Fibroblast of skin of left quadriceps (primary cell): ENCODE measurements at regions not wholly inside any gene's neighbourhood (a gene's known extent, or its start where the extent isn't known, plus 50 kb on each side); places are given as distances from the start of the nearest gene placed in this dataset.

Experiments used
- DNase-seq, 2 experiments: peaks; one replicate each; pipeline ENCODE4 v3.0.0-alpha.2; 2013; ENCODE audit warnings: low read depth in 2 of 2

DNA sequence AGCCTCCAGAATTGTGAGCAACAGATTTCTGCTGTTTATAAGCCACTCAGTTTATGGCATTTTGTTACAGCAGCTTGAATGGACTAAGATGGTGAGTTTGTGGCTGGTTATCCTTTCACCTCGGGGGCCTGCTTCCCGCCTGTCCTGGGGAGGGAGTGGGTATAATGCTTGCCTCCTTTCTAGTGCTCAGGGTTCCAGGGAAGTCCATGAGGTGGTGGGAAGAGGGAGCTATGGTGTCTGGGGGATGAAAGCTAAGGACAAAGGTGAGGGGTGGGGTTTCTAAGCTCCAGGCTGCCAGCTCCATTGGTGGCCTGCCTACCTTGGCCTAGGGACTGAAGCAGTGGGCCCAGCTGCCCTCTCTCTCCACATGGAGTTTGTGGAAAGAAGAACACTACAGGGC, 50.2 kb upstream of the SDK2 start:
- no peak for DNase-seq

DNA sequence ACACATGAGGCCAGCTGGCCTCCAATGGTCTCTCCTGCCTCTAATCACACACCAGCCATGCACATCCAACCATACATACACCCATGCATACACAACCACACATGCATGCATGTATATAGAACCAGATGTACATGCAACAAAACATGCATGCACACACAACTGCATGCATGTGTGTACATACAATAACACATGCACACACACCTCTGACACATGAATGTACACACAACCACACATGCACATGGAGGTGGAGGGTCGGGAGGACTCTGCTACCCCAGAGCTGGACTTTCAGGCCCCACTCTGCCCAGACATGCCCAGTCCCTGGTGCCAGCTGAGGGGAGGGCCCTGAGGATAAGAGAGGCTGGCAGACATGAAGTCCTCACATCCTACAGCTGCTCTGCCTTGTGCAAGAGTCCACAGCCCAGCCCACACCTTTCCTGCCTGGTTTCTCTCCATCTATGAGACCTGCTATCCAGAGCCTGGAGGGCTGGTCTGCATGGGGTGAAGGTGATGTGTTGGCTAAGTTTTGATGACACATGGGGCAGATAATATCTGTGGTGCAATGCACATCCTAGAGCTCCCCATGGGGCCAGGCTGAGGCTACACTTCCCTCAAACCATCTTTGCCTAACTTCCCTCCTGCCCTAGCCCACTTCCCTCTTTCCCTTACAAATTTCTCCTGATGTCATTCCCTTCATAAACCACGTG, 50.9 kb upstream of the SDK2 start:
- no peak for DNase-seq

DNA sequence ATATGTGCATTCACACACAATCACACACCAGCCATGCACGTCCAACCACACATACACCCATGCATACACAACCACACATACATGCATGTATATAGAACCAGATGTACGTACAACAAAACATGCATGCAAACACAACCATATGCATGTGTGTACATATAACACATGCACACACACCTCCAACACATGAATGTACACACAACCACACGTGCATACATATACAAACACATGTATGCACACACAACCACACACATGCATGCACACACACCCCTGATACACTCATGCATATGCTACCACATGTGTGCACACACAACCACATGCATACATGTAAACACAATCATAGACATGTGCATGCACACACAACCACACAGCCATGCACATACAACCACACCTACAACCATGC, 52.0 kb upstream of the SDK2 start:
- DNase-seq, result no peak

DNA sequence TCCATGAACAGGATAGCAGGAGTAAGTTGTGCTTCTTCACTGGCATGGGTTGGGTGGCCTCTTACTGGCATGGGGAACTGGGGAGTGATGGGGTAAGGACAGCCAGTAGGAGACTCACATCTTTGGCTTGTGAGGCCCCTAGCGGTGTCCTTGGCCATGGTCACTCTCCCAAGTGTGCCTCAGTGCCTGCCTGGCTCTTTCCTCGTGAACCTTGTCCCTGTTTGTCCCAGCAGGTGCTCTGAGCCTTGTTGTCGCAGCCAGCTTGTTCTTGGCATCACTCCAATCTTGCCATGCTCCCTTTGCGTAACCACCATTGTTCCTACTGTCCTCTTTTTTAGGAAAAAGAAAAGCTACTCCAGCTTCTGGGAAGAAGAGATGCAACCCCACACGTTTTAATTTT, 53.6 kb upstream of the SDK2 start:
- DNase-seq, result no peak

DNA sequence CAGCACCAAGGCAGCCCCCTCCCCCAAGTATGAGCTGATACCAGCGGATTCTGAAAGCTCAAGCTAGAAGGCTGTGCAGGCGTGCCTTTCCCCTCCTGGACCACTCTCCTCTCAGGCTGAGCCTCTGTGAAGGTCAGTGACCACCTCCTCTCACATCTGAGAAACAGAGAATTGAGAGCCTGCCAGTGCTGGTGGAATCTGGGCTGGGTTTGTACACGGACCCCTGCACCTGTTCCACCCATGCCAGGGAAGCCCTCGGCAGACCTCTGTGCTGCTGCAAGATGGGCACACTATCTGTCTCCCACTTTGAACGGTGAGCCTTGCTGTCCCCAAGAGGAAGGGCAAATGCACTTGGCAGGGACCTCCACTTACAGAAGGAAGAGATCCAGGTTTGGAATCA, 54.7 kb upstream of the SDK2 start:
- DNase-seq, result no peak

GRCh38 chr17:73701701-73702100, 57.5 kb upstream of the SDK2 start:
- DNase-seq, result no peak

DNA sequence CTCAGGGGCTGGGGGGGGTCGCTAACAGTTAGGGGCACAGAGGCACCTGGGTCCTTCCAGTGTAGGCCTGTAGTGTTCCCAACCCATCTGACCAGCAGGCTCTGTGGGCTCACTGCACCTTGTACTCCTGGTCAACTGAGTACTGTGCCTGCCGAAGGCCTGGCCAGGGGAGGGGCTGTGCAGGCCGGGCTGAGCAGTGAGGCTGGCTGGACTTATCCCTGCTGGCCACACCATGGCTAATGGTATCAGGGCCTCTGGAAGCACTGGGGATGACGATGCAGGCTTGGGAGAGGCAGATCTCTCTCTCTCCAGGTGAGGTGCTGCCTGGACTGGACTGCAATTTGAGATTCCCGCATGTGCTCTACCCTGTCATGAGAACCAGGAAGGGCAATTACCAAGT, 58.9 kb upstream of the SDK2 start:
- DNase-seq, result no peak

- DNase-seq, result no peak
Observed at GRCh38 chr17:73703917-73704316, 59.7 kb upstream of the SDK2 start.

- DNase-seq, result peak; percentile 52 to 57
Observed at GRCh38 chr17:73705594-73705993, 61.3 kb upstream of the SDK2 start.

- DNase-seq, result no peak
Observed at GRCh38 chr17:73706428-73706827, 62.2 kb upstream of the SDK2 start.

DNA sequence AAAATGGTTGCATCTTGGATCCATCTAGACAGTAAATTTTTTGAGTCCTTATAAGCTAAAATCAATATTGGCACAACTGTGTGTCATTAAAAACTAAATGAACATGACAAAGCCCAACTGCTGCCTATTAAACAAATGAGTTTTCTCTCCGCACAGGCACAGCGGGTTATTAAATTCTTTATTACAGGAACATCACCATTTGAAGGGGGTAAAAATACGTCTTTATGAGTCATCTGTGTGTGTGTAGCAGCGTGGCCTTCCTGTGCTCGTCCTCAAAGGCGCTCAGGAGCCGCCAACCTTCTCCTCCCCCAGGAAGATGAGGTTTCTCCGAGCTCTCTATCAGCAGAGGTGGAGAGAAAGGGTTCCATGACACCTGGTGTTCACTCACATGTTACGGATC, 62.6 kb upstream of the SDK2 start:
- no peak for DNase-seq

DNA sequence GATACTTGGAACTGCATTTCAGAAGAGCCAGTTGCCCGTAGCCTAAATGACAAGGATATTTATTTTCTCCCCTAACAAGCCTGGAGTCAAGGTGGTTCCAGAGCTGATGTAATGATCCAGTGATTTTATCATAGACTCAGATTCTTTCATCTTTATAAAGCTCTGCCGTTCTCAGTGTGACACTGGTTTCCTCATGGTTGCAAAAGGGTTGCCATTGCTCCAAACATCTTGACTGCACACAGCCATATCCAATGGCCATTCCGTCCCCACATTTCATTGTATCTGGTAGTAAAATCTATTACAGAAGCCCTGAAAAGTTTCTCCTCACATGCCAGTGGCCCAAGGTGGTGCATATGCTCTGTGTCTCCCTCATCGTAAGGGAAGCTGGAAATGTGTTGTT, 63.1 kb upstream of the SDK2 start:
- no peak for DNase-seq

DNA sequence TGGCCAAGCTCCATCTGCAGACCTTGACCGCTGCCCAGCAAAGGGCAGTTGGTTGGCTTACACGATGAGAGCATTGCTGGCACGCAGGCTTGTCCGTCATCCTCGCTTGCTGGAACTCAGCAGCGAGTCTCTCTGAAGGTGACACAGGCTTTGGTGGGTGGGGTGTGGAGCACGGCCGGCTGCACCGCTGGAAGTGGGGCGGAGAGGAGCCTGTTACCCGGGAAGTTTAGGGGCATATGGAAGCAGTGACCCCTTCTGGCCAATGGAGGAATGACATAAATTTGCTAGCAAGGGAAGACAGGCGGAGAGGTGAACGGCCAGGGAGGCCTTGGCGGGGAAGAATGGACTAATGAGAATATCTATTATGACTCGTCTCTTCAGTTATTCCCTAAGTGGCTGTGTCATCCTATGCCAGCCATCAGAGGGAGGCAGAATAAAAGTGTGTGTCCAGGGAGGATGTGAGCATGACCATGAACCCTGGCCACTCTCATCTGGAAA, 65.9 kb upstream of the SDK2 start:
- DNase-seq, result peak; percentile 15 to 21

DNA sequence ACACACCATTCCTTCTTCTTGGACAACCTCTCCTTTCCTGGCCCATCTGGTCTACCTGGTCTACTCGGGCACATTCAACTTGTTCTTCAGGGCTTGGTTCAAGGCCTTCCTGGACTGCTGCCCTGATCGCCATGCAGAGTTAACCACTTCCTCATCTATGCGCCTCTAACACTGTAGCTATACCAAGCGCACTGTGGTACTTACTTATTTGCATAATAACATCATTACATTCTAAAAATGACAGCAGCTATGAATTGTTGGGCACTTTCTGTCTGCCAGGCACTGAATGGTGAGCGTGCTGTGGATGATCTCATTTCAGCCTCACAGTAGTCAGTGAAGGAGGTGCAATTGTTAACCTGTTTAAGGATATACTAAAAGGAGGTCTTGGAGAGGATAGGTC, 66.9 kb upstream of the SDK2 start:
- DNase-seq, result no peak

DNA sequence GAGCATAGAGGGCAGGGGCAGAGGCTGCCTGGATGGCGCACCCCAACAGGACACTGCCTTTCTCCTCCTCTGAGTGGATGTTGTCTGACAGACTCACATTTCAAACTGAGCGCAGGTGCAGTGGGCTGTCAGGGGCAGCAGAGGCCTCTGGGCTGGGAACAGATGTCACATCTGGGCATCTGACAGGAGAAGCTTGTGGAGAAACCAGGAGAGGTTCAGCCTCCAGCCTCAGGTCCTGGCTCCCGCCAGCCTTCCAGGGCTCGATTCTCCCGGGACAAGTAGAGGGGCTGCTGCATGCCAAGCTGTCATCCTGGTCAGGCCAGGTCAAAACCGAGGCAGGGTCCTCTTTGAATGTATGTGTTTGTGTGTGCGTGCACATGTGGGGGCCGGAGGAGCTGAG, 67.7 kb upstream of the SDK2 start:
- no peak for DNase-seq

GRCh38 chr17:73713136-73713535, 68.9 kb upstream of the SDK2 start:
- DNase-seq, result no peak

DNA sequence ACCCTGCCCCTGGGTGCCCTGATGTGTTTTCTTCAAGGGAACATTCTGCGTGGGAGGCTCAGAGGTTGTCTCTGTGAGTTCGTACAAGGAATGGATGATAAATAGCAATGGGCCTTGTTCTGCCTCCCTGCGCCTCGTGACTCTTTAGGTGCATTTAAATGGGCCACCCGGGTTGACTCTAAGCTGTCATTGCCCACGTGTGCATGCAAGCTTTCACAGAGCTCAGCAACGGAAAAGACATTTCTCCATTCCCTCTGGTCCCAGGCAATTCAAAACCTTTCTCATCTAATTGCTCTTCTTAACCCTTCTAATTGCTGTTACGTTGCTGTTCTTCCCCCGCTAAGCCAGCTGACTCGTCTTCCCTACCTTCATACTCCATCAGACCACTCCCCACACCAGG, 71.5 kb upstream of the SDK2 start:
- DNase-seq, result no peak

DNA sequence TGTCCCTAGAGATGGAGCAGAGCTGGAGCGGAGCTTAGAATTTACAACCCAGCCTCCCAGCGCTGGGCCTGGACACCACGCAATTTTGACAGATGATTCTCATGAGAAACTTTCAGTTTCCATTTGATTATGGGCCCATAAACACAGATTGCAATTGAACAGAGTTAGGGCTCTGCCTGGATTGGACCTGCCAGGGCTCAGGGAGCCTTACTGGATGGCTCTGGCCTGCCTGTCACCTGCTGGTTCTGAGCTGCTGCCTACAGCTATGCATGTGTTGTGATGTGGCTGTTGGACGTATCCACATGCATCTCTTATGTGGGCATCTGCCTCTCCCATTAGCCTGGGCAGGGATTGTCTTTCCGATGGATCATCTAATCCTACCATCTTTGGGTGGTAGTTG, 73.4 kb upstream of the SDK2 start:
- no peak for DNase-seq

DNA sequence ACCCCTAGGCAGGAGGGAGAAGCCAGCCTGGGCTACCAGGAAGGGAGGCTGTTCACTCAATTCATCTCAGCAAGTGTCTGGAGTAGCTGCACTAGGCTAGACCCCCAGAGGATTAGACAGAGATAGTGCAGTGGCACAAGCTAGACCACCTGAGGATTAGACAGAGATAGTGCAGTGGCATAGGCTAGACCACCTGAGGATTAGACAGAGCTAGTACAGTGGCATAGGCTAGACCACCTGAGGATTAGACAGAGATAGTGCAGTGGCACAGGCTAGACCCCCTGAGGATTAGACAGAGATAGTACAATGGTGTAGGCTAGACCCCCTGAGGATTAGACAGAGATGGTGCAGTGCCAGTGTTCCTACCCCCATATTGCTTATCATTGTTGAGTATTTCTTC, 74.1 kb upstream of the SDK2 start:
- DNase-seq, result no peak

- no peak for DNase-seq
Observed at GRCh38 chr17:73718912-73719311, 74.7 kb upstream of the SDK2 start.

DNA sequence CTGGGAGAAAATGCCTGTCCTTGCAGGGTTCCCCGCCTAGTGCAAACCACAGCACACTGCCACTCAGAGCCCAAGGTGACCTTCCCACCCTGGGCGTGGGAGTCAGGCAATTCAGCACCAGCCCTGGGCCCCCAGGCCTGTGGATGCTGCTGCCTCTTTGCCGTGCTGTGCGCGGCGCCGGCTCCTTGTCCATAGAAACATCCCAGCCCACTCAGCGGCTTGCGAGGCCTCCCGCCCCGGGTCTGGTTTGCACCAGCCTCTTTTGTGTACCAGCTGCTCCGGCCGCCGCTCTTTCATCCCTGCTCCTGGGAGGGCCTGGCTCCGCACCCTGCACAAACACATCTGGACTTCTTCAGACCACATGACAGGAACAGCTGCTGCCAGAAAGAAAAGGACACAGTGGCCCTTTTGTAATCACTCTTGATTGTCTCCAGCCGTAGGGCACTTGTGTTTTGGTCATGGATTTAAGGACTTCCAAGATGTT, 75.4 kb upstream of the SDK2 start:
- DNase-seq, result no peak

- no peak for DNase-seq
Observed at GRCh38 chr17:73720187-73720834, 76.1 kb upstream of the SDK2 start.

DNA sequence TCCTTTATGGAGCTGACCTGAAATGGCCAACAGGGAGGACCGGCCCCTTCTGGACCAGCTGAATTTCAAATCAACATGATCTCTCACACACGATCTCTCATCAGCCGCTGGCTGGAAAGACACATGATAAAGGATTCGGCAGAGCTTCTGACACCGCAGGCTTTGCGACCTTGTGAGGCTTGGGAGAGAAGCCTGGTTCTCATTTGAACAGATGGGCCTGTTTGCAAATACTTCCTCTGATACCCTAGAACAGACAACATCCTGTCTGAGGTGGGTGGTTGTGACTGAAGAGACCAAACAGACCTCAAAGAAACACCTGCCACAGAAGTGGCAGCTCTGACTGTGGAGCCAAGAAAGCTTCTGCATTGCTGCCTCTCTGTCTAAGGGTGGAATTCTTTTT, 77.9 kb upstream of the SDK2 start:
- DNase-seq, result no peak

GRCh38 chr17:73723317-73723716, 79.1 kb upstream of the SDK2 start:
- DNase-seq, result no peak
